HG02678 (cell line): ENCODE measurements at regions not wholly inside any gene's neighbourhood (a gene's known extent, or its start where the extent isn't known, plus 50 kb on each side); places are given as distances from the start of the nearest gene placed in this dataset.

Source experiments
- ATAC-seq: cut with Tn5 transposase; IDR thresholded peaks from one replicate; pipeline ENCODE4 v1.9.1; 2021; ENCODE audit warnings: mild to moderate bottlenecking, moderate library complexity; ENCODE audit not compliant: unreplicated experiment

GRCh38 chrX:42530027-42530426, 247.9 kb downstream of the PPP1R2C start:
- ATAC-seq = no peak

GRCh38 chrX:42524379-42524778, 253.6 kb downstream of the PPP1R2C start:
- ATAC-seq = no peak

- ATAC-seq = no peak
Measured at GRCh38 chrX:42519666-42520231, 258.2 kb downstream of the PPP1R2C start.

- no peak for ATAC-seq
Measured at GRCh38 chrX:42515939-42516338, 262.0 kb downstream of the PPP1R2C start.

GRCh38 chrX:42505016-42505415, 272.9 kb downstream of the PPP1R2C start:
- no peak for ATAC-seq

GRCh38 chrX:42499620-42500019, 278.3 kb downstream of the PPP1R2C start:
- ATAC-seq = no peak

GRCh38 chrX:42497356-42497755, 280.6 kb downstream of the PPP1R2C start:
- no peak for ATAC-seq

GRCh38 chrX:42496239-42496638, 281.7 kb downstream of the PPP1R2C start:
- no peak for ATAC-seq

GRCh38 chrX:42495139-42495538, 282.8 kb downstream of the PPP1R2C start:
- no peak for ATAC-seq

GRCh38 chrX:42491137-42491907, 286.6 kb downstream of the PPP1R2C start:
- no peak for ATAC-seq

GRCh38 chrX:42490111-42490510, 287.9 kb downstream of the PPP1R2C start:
- ATAC-seq = no peak

GRCh38 chrX:42485601-42486000, 292.4 kb downstream of the PPP1R2C start:
- no peak for ATAC-seq

- ATAC-seq = no peak
Measured at GRCh38 chrX:42484233-42484632, 293.7 kb downstream of the PPP1R2C start.

GRCh38 chrX:42477396-42477795, 300.6 kb downstream of the PPP1R2C start:
- no peak for ATAC-seq

GRCh38 chrX:42472727-42473126, 305.2 kb downstream of the PPP1R2C start:
- no peak for ATAC-seq

GRCh38 chrX:42466332-42467046, 311.5 kb downstream of the PPP1R2C start:
- no peak for ATAC-seq

- ATAC-seq = no peak
Measured at GRCh38 chrX:42465821-42466220, 312.1 kb downstream of the PPP1R2C start.

- ATAC-seq = no peak
Measured at GRCh38 chrX:42463706-42464490, 314.1 kb downstream of the PPP1R2C start.

GRCh38 chrX:42462917-42463316, 315.0 kb downstream of the PPP1R2C start:
- ATAC-seq = no peak

- no peak for ATAC-seq
Measured at GRCh38 chrX:42460706-42461105, 317.3 kb downstream of the PPP1R2C start.

- no peak for ATAC-seq
Measured at GRCh38 chrX:42459735-42460134, 318.2 kb downstream of the PPP1R2C start.
